ENCODE measurements at regions not wholly inside any gene's neighbourhood (a gene's known extent, or its start where the extent isn't known, plus 50 kb on each side); places are given as distances from the start of the nearest gene placed in this dataset.

DNA sequence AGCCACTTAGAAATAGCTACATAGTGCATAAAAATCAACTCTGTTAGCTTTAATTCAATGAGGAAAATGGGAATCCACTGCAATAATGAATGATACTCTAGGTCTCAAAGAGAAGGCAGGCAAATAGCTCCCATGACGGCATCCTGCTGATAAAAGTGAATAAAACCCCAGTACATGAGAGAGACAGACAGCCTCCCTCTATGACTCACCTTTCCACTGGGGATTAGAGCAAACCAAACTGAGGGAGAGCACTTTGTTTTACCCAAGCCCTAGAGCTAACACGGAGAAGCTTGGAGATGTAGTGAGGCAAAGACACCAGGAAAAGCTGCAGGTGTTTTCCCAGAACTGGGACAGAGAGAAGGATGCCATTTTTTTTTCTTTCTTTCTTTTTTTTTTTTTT, 621.9 kb downstream of the LRRIQ3 start:
- Histone ChIP-seq H3K9me3 (ENCODE audit: control insufficient read depth in 2 of 2, low read length in 2 of 2) (peaks cover 0 to 5% of the 10 kb centered on the region in 2 donors), H3K4me1 (ENCODE audit: control insufficient read depth in 2 of 2, insufficient read depth in 2 of 2, low read length in 2 of 2) (no peaks in the 10 kb centered on the region), H3K27me3 (ENCODE audit: control insufficient read depth in 2 of 2, insufficient read depth in 2 of 2, low read length in 2 of 2) (no peaks in the 10 kb centered on the region), H3K4me3 (ENCODE audit: low read length in 2 of 2) (no peak overlapping the region), H3K9ac (ENCODE audit: low read depth in 1 of 2, low read length in 2 of 2) (no peak overlapping the region), H3K27ac (ENCODE audit: low read depth in 2 of 2, low read length in 2 of 2) (no peak overlapping the region), H3K36me3 (ENCODE audit: control insufficient read depth in 2 of 2, insufficient read depth in 2 of 2, low read length in 2 of 2) (no peaks in the 10 kb centered on the region)

DNA sequence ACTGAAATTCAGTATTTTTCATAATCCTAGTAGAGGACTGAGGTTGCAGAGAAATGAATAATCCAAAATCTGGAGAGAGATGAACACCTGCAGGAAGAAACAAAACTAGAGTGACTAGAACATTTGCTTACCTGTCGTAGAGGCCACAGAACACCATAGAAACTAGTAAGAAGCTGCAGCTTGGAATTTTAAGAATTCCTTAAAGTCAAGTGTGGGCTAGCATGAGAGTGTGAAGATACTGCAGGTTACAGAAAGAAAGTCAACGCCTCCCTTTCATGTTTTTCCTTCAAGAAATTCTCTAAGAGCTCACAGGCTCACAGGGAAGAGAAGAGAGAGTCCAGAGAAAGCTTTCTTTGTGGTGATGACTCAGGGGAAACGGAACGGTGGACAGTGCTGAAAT, 633.7 kb downstream of the LRRIQ3 start:
- Histone ChIP-seq H3K36me3 (ENCODE audit: control insufficient read depth in 2 of 2, insufficient read depth in 2 of 2, low read length in 2 of 2) (no peaks in the 10 kb centered on the region), H3K4me1 (ENCODE audit: control insufficient read depth in 2 of 2, insufficient read depth in 2 of 2, low read length in 2 of 2) (no peaks in the 10 kb centered on the region), H3K27ac (ENCODE audit: low read depth in 2 of 2, low read length in 2 of 2) (no peak overlapping the region), H3K27me3 (ENCODE audit: control insufficient read depth in 2 of 2, insufficient read depth in 2 of 2, low read length in 2 of 2) (no peaks in the 10 kb centered on the region), H3K4me3 (ENCODE audit: low read length in 2 of 2) (no peak overlapping the region), H3K9ac (ENCODE audit: low read depth in 1 of 2, low read length in 2 of 2) (no peak overlapping the region), H3K9me3 (ENCODE audit: control insufficient read depth in 2 of 2, low read length in 2 of 2) (no peaks in the 10 kb centered on the region)

DNA sequence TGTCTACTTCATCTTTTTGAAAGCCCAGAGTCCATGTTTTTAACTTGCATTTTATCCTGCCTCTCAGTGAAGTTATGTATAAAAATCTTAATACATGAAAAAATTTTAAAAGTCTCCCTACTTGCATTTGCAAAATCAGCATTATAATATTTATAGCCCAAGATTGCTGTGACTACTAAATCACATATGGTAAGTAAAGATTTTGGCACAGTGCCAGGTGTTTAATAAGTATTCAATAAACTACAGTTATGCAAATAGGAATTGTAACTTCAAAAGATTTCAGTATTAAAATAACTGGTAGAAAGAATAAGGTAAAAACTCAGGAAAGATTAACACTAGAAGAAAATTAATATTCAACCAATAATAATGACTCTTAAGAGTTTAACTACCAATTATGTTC, 641.7 kb downstream of the LRRIQ3 start:
- H3K4me3 ChIP-seq (ENCODE audit: low read length in 2 of 2), result no peak overlapping the region
- H3K36me3 ChIP-seq (ENCODE audit: control insufficient read depth in 2 of 2, insufficient read depth in 2 of 2, low read length in 2 of 2), result no peaks in the 10 kb centered on the region
- no peak overlapping the region for H3K9ac ChIP-seq (ENCODE audit: low read depth in 1 of 2, low read length in 2 of 2)
- no peak overlapping the region for H3K27ac ChIP-seq (ENCODE audit: low read depth in 2 of 2, low read length in 2 of 2)
- H3K4me1 ChIP-seq (ENCODE audit: control insufficient read depth in 2 of 2, insufficient read depth in 2 of 2, low read length in 2 of 2), result no peaks in the 10 kb centered on the region
- H3K9me3 ChIP-seq (ENCODE audit: control insufficient read depth in 2 of 2, low read length in 2 of 2), result no peaks in the 10 kb centered on the region
- no peaks in the 10 kb centered on the region for H3K27me3 ChIP-seq (ENCODE audit: control insufficient read depth in 2 of 2, insufficient read depth in 2 of 2, low read length in 2 of 2)

DNA sequence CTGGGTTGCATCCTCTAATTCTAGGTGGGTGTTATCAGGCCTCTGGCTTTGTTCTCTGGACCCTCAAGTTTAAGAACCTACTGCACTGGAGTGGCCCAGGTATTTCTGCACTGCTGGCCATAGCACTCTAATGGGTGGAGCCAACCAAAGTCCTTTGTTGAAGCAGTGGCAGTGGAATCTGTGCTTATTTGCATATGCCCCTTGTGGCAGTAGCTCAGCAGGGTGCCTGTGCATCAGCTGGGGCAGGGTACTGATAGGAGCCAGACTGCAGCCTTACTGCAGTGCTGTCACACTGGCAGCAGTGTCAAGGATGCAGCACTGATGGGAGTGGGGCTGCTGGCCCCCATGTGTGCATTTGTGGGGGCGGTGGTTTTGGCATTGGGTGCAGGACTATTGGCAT, 660.6 kb downstream of the LRRIQ3 start:
- Histone ChIP-seq H3K27me3 (ENCODE audit: control insufficient read depth in 2 of 2, insufficient read depth in 2 of 2, low read length in 2 of 2) (no peaks in the 10 kb centered on the region), H3K9ac (ENCODE audit: low read depth in 1 of 2, low read length in 2 of 2) (no peak overlapping the region), H3K27ac (ENCODE audit: low read depth in 2 of 2, low read length in 2 of 2) (no peak overlapping the region), H3K4me1 (ENCODE audit: control insufficient read depth in 2 of 2, insufficient read depth in 2 of 2, low read length in 2 of 2) (no peaks in the 10 kb centered on the region), H3K4me3 (ENCODE audit: low read length in 2 of 2) (no peak overlapping the region), H3K36me3 (ENCODE audit: control insufficient read depth in 2 of 2, insufficient read depth in 2 of 2, low read length in 2 of 2) (no peaks in the 10 kb centered on the region), H3K9me3 (ENCODE audit: control insufficient read depth in 2 of 2, low read length in 2 of 2) (no peaks in the 10 kb centered on the region)

DNA sequence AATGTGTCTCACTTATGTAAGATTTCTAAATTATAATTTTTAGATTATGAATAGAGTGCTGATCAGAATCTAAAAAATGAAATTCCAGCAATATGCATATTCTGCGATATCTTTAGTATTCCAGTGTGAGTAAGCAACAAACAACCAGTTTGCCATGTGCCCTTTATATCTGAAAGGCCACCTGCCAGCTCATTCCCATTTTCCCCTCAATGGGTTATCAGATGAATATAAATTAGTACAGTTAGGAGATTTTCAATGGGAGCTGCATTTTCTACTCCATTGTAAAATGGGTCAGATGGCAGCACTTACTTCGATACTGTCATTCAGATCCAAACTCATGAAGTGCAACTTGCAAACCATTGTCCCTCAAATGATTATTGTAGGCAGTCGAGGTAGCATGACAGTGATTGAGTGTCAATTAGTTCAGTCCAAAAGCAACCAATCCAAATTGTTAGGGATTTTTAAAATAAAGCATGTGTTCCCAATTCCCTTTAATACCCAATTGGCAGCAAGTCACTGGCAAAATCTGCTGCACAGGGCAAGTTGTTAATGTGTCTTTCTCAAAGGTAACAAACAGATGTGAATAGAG, 680.3 kb downstream of the LRRIQ3 start:
- Histone ChIP-seq H3K4me3 (ENCODE audit: low read length in 2 of 2) (no peak overlapping the region), H3K27me3 (ENCODE audit: control insufficient read depth in 2 of 2, insufficient read depth in 2 of 2, low read length in 2 of 2) (no peaks in the 10 kb centered on the region), H3K4me1 (ENCODE audit: control insufficient read depth in 2 of 2, insufficient read depth in 2 of 2, low read length in 2 of 2) (no peaks in the 10 kb centered on the region), H3K9me3 (ENCODE audit: control insufficient read depth in 2 of 2, low read length in 2 of 2) (no peaks in the 10 kb centered on the region), H3K27ac (ENCODE audit: low read depth in 2 of 2, low read length in 2 of 2) (no peak overlapping the region), H3K36me3 (ENCODE audit: control insufficient read depth in 2 of 2, insufficient read depth in 2 of 2, low read length in 2 of 2) (no peaks in the 10 kb centered on the region), H3K9ac (ENCODE audit: low read depth in 1 of 2, low read length in 2 of 2) (no peak overlapping the region)

DNA sequence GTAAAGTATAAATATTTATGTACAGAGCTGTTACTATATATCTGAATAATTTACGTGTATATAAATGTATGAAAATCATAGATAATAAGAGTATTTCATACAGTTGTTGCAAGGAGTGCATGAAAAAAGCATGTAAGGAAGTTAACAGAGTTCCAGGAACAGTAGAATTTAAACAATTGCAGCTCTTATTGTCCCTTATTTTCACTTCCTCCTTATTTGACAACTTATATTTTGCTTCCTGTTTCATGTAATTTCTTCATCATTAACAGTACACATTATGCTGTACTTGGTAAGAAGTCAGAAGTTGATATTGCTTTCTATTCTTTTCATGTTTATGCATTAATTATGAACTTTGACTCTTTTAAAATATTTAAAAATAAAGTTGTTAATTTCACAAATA, 681.5 kb downstream of the LRRIQ3 start:
- Histone ChIP-seq H3K27ac (ENCODE audit: low read depth in 2 of 2, low read length in 2 of 2) (no peak overlapping the region), H3K9me3 (ENCODE audit: control insufficient read depth in 2 of 2, low read length in 2 of 2) (no peaks in the 10 kb centered on the region), H3K9ac (ENCODE audit: low read depth in 1 of 2, low read length in 2 of 2) (no peak overlapping the region), H3K4me1 (ENCODE audit: control insufficient read depth in 2 of 2, insufficient read depth in 2 of 2, low read length in 2 of 2) (no peaks in the 10 kb centered on the region), H3K27me3 (ENCODE audit: control insufficient read depth in 2 of 2, insufficient read depth in 2 of 2, low read length in 2 of 2) (no peaks in the 10 kb centered on the region), H3K4me3 (ENCODE audit: low read length in 2 of 2) (no peak overlapping the region), H3K36me3 (ENCODE audit: control insufficient read depth in 2 of 2, insufficient read depth in 2 of 2, low read length in 2 of 2) (no peaks in the 10 kb centered on the region)

DNA sequence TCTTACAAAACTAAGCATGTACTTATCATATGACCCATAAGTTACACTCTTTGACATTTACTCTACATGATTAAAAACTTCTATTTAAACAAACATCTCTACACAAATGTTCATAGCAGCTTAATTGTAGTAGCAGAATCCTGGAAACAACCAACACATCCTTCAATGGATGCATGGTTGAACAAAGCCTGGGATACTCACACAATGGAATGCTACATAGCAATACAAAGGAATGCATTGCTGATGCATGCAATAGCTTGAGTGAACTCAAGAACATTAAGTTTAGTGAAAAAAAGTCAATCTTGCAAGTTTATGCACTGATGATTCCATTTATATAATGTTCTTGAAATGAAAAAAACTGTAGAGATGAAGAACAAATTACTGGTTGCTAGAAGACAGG, 686.9 kb downstream of the LRRIQ3 start:
- H3K27me3 ChIP-seq (ENCODE audit: control insufficient read depth in 2 of 2, insufficient read depth in 2 of 2, low read length in 2 of 2), result no peaks in the 10 kb centered on the region
- no peaks in the 10 kb centered on the region for H3K4me1 ChIP-seq (ENCODE audit: control insufficient read depth in 2 of 2, insufficient read depth in 2 of 2, low read length in 2 of 2)
- no peak overlapping the region for H3K4me3 ChIP-seq (ENCODE audit: low read length in 2 of 2)
- no peaks in the 10 kb centered on the region for H3K9me3 ChIP-seq (ENCODE audit: control insufficient read depth in 2 of 2, low read length in 2 of 2)
- no peaks in the 10 kb centered on the region for H3K36me3 ChIP-seq (ENCODE audit: control insufficient read depth in 2 of 2, insufficient read depth in 2 of 2, low read length in 2 of 2)
- no peak overlapping the region for H3K9ac ChIP-seq (ENCODE audit: low read depth in 1 of 2, low read length in 2 of 2)
- no peak overlapping the region for H3K27ac ChIP-seq (ENCODE audit: low read depth in 2 of 2, low read length in 2 of 2)

DNA sequence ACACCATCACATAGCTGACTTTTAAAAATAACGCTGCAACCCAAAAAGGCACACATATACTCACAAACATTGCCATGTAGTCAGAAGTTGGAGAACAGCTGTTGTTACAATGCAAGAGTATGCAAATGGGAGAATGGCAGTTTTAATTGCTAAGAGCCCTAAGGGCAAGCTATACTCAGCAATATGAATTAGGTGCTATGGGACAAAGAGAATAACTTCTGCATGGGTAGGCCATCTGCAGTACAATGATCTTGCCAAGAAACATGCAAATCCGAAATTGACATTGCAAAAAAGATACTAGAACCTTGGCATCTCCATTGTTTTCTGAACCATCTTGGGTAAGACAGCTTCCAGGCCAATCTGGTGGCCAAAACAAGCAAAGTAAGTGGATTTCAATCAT, 697.8 kb downstream of the LRRIQ3 start:
- H3K9me3 ChIP-seq (ENCODE audit: control insufficient read depth in 2 of 2, low read length in 2 of 2), result no peaks in the 10 kb centered on the region
- no peak overlapping the region for H3K9ac ChIP-seq (ENCODE audit: low read depth in 1 of 2, low read length in 2 of 2)
- H3K36me3 ChIP-seq (ENCODE audit: control insufficient read depth in 2 of 2, insufficient read depth in 2 of 2, low read length in 2 of 2), result no peaks in the 10 kb centered on the region
- H3K27ac ChIP-seq (ENCODE audit: low read depth in 2 of 2, low read length in 2 of 2), result no peak overlapping the region
- no peaks in the 10 kb centered on the region for H3K4me1 ChIP-seq (ENCODE audit: control insufficient read depth in 2 of 2, insufficient read depth in 2 of 2, low read length in 2 of 2)
- no peaks in the 10 kb centered on the region for H3K27me3 ChIP-seq (ENCODE audit: control insufficient read depth in 2 of 2, insufficient read depth in 2 of 2, low read length in 2 of 2)
- H3K4me3 ChIP-seq (ENCODE audit: low read length in 2 of 2), result no peak overlapping the region

DNA sequence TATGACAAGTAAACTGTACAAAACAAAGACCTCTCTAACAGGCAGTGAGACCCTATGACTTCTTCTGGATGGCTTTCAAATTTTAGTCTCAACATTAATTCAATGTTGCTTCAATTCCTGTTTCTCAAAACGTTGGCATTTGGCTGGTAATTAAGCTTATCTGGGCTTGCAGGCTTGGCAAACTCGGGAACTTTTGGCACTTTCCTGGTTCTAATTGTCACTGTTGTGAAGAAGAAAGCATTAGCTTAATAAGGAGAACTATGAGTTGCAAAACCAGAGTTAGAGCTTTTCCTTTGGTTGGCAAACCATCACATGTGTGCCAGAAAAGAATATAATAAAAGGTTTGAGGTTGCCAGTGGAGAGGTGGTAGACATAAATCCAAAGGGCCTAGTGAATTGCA, 698.3 kb downstream of the LRRIQ3 start:
- no peaks in the 10 kb centered on the region for H3K9me3 ChIP-seq (ENCODE audit: control insufficient read depth in 2 of 2, low read length in 2 of 2)
- H3K36me3 ChIP-seq (ENCODE audit: control insufficient read depth in 2 of 2, insufficient read depth in 2 of 2, low read length in 2 of 2), result no peaks in the 10 kb centered on the region
- no peaks in the 10 kb centered on the region for H3K4me1 ChIP-seq (ENCODE audit: control insufficient read depth in 2 of 2, insufficient read depth in 2 of 2, low read length in 2 of 2)
- no peak overlapping the region for H3K4me3 ChIP-seq (ENCODE audit: low read length in 2 of 2)
- H3K27ac ChIP-seq (ENCODE audit: low read depth in 2 of 2, low read length in 2 of 2), result no peak overlapping the region
- no peaks in the 10 kb centered on the region for H3K27me3 ChIP-seq (ENCODE audit: control insufficient read depth in 2 of 2, insufficient read depth in 2 of 2, low read length in 2 of 2)
- H3K9ac ChIP-seq (ENCODE audit: low read depth in 1 of 2, low read length in 2 of 2), result no peak overlapping the region

DNA sequence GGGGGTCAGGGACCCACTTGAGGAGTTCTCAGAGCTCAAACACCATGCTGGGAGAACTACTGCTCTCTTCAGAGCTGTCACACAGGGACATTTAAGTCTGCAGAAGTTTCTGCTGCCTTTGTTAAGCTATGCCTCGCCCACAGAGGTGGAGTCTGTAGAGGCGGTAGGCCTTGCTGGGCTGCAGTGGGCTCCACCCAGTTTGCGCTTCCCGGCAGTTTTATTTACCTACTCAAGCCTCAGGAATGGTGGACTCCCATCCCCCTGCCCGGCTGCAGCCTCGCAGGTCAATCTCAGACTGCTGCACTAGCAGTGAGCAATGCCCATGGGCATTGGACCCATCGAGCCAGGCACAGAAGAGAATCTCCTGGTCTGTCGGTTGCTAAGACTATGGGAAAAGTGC, 706.4 kb downstream of the LRRIQ3 start:
- no peak overlapping the region for H3K9ac ChIP-seq (ENCODE audit: low read depth in 1 of 2, low read length in 2 of 2)
- H3K36me3 ChIP-seq (ENCODE audit: control insufficient read depth in 2 of 2, insufficient read depth in 2 of 2, low read length in 2 of 2), result no peaks in the 10 kb centered on the region
- no peaks in the 10 kb centered on the region for H3K9me3 ChIP-seq (ENCODE audit: control insufficient read depth in 2 of 2, low read length in 2 of 2)
- no peaks in the 10 kb centered on the region for H3K27me3 ChIP-seq (ENCODE audit: control insufficient read depth in 2 of 2, insufficient read depth in 2 of 2, low read length in 2 of 2)
- no peaks in the 10 kb centered on the region for H3K4me1 ChIP-seq (ENCODE audit: control insufficient read depth in 2 of 2, insufficient read depth in 2 of 2, low read length in 2 of 2)
- no peak overlapping the region for H3K27ac ChIP-seq (ENCODE audit: low read depth in 2 of 2, low read length in 2 of 2)
- no peak overlapping the region for H3K4me3 ChIP-seq (ENCODE audit: low read length in 2 of 2)

DNA sequence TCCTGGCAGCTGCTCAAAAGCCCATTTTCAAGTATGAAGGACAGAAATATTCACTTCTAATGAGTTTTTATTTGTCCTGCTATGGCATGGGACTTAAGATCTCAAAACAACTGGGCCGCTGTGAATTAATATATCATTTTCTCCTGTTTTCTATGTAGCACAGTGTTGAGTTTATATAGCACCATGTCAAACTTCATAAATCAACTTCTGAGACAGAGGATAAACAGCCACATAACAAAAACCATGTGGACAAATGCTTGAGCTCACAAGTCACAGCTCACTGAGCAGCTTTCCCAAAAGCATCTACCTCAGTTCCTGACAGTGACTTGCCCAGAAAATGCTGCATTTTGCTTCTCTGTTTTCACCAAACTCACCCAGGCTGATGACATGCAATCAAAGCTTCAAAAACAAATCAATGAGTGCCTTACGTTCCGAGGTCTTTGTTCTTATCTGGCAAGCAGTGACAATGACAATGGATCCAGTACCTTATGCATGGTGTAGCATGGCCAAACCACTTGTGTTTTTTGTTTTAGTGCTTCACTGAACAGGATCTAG, 722.6 kb downstream of the LRRIQ3 start:
- H3K27ac ChIP-seq (ENCODE audit: low read depth in 2 of 2, low read length in 2 of 2), result no peak overlapping the region
- H3K27me3 ChIP-seq (ENCODE audit: control insufficient read depth in 2 of 2, insufficient read depth in 2 of 2, low read length in 2 of 2), result no peaks in the 10 kb centered on the region
- H3K4me1 ChIP-seq (ENCODE audit: control insufficient read depth in 2 of 2, insufficient read depth in 2 of 2, low read length in 2 of 2), result no peaks in the 10 kb centered on the region
- no peaks in the 10 kb centered on the region for H3K36me3 ChIP-seq (ENCODE audit: control insufficient read depth in 2 of 2, insufficient read depth in 2 of 2, low read length in 2 of 2)
- no peak overlapping the region for H3K9ac ChIP-seq (ENCODE audit: low read depth in 1 of 2, low read length in 2 of 2)
- no peak overlapping the region for H3K4me3 ChIP-seq (ENCODE audit: low read length in 2 of 2)
- H3K9me3 ChIP-seq (ENCODE audit: control insufficient read depth in 2 of 2, low read length in 2 of 2), result no peaks in the 10 kb centered on the region

Measured in mucosa of rectum (tissue), 2 donors.